ENCODE measurements at regions not wholly inside any gene's neighbourhood (a gene's known extent, or its start where the extent isn't known, plus 50 kb on each side); places are given as distances from the start of the nearest gene placed in this dataset.

DNA sequence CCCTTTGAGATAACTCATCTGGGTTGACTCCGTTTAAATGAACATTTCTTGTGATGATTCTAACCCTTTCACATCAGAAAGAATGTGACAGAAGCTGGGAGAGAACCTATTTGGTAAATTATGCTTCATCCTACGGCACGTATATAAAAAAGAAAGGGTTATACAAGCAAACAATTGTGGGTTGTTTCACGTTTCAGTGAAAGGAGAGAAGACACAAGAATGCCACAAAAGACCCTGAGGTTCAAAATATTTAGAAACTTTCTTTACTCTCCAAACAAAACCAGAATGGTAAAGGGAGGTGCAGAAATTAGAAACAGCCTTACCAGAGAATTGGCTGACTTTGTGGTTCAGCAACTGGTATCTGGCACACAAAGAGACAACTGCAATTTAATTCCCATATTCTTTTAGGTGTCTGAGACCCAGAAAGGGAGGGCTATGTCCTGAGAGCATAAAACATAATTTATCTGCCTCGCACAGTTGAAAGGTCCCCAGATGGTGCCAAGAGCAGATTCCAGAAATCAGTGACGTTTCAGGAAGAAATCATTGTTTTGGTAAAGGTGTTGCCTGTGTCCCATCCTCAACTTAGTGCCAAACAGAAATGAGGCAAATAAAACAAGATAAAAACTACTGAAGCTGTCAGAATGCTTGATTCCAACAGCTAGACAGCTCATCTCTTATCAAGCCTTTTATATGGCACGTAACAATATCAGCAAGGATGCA, 361.4 kb downstream of the EFNB2 start:
- H2BK15ac ChIP-seq (ENCODE audit: low read depth, low read length) = no peak overlapping the region
- H4K91ac ChIP-seq (ENCODE audit: insufficient read depth, low read depth, low read length) = no peak overlapping the region
- no peak overlapping the region for H3K23ac ChIP-seq (ENCODE audit: low read depth, low read length)
- H4K20me1 ChIP-seq (ENCODE audit: insufficient read depth, low read length) = no peaks in the 10 kb centered on the region
- no peak overlapping the region for H3K4me3 ChIP-seq (ENCODE audit: insufficient read depth, low read depth, low read length)
- no peak overlapping the region for H3K4me2 ChIP-seq (ENCODE audit: low read depth, low read length)
- no peak overlapping the region for H4K8ac ChIP-seq (ENCODE audit: low read depth in 2 of 2, low read length in 2 of 2)
- H3K79me1 ChIP-seq (ENCODE audit: low read depth in 1 of 2, low read length in 2 of 2) = no peaks in the 10 kb centered on the region
- intact Hi-C loops (cut with micrococcal nuclease) (no loop called here), dilution Hi-C loops (cut with HindIII; ENCODE audit: low sequenced_read_pairs, unreplicated experiment) (no loop called here), in situ Hi-C loops (cut with MboI; ENCODE audit: low sequenced_read_pairs) (no loop called here)
- no peak overlapping the region for H2BK120ac ChIP-seq (ENCODE audit: low read depth, low read length)
- BruUV-seq (replicated peaks) = no TSS peak
- no peak overlapping the region for H2AFZ ChIP-seq (replicated peaks; ENCODE audit: low read length, poor library complexity)
- WGBS, 2 experiments (ENCODE audit: extremely low coverage in 2 of 2, insufficient read length in 1 of 2) = 100% methylated on average over 1 of the region's 7 CpGs; no CpG with 5 or more reads in 1 of the 2 experiments
- peaks cover 2% of the 10 kb centered on the region; the same call in 1 of the 2 replicates for H3K27me3 ChIP-seq (ENCODE audit: control insufficient read depth, insufficient read depth, low read length)
- H2AK9ac ChIP-seq (replicated peaks; ENCODE audit: low read depth, low read length, poor library complexity) = no peak overlapping the region
- TF ChIP-seq USF2 (IDR thresholded peaks at IDR 0.05; ENCODE audit: low read depth, low read length) (no peak), RFX5 (IDR thresholded peaks at IDR 0.05; ENCODE audit: low read depth, low read length) (no peak), SMC3 (IDR thresholded peaks at IDR 0.05; ENCODE audit: low read depth, low read length) (no peak), CEBPB (IDR thresholded peaks at IDR 0.05; ENCODE audit: low read depth, low read length) (no peak), NFE2L2 (IDR thresholded peaks at IDR 0.05; ENCODE audit: low read depth, low read length) (no peak), BHLHE40 (IDR thresholded peaks at IDR 0.05; ENCODE audit: low read depth, low read length) (no peak; the same call in 1 of the 2 replicates), MAFK (IDR thresholded peaks at IDR 0.05; ENCODE audit: low read depth, low read length) (no peak), POLR2A (IDR thresholded peaks at IDR 0.05; ENCODE audit: low read depth, low read length) (no peak), RCOR1 (IDR thresholded peaks at IDR 0.05; ENCODE audit: insufficient replicate concordance, low read length) (no peak), RAD21 (IDR thresholded peaks at IDR 0.05; ENCODE audit: low read length) (no peak), CHD1 (IDR thresholded peaks at IDR 0.05; ENCODE audit: low read depth, low read length) (no peak), MAZ (IDR thresholded peaks at IDR 0.05; ENCODE audit: borderline replicate concordance, low read depth, low read length) (no peak), MXI1 (IDR thresholded peaks at IDR 0.05; ENCODE audit: borderline replicate concordance, low read depth, low read length) (no peak), FOS (IDR thresholded peaks at IDR 0.05; ENCODE audit: low read depth, low read length) (no peak)
- TF ChIP-seq, protein P1, sequence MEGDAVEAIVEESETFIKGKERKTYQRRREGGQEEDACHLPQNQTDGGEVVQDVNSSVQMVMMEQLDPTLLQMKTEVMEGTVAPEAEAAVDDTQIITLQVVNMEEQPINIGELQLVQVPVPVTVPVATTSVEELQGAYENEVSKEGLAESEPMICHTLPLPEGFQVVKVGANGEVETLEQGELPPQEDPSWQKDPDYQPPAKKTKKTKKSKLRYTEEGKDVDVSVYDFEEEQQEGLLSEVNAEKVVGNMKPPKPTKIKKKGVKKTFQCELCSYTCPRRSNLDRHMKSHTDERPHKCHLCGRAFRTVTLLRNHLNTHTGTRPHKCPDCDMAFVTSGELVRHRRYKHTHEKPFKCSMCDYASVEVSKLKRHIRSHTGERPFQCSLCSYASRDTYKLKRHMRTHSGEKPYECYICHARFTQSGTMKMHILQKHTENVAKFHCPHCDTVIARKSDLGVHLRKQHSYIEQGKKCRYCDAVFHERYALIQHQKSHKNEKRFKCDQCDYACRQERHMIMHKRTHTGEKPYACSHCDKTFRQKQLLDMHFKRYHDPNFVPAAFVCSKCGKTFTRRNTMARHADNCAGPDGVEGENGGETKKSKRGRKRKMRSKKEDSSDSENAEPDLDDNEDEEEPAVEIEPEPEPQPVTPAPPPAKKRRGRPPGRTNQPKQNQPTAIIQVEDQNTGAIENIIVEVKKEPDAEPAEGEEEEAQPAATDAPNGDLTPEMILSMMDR (conservative IDR thresholded peaks at IDR 0.05; ENCODE audit: low read depth, low read length) = no peak
- no peak overlapping the region for H3K18ac ChIP-seq (ENCODE audit: low read depth, low read length)
- H3K4me1 ChIP-seq (ENCODE audit: control insufficient read depth, insufficient read depth, low read length) = peaks cover 7% of the 10 kb centered on the region
- no peak overlapping the region for H2BK20ac ChIP-seq (ENCODE audit: low read depth, low read length)
- no peaks in the 10 kb centered on the region for H3K36me3 ChIP-seq (ENCODE audit: control insufficient read depth, insufficient read depth, low read length)
- ATAC-seq (ENCODE audit: low read depth) (no peak; the same call in 1 of the 2 replicates), DNase-seq (no peak)
- no peaks in the 10 kb centered on the region for H3K9me3 ChIP-seq (ENCODE audit: control insufficient read depth, insufficient read depth, low read length)
- no peak overlapping the region for H3K9ac ChIP-seq (ENCODE audit: low read depth, low read length)
- H4K5ac ChIP-seq (ENCODE audit: low read depth, low read length) = no peak overlapping the region
- H3K4ac ChIP-seq (ENCODE audit: low read depth, low read length) = no peak overlapping the region; the same call in 1 of the 2 replicates
- H3K9me1 ChIP-seq (ENCODE audit: insufficient read depth, low read length) = peaks cover 4% of the 10 kb centered on the region; the same call in 1 of the 2 replicates
- H3K14ac ChIP-seq (replicated peaks; ENCODE audit: low read depth, low read length) = no peak overlapping the region
- H2BK5ac ChIP-seq (ENCODE audit: low read depth, low read length, poor library complexity, severe bottlenecking) = no peak overlapping the region
- H3K27ac ChIP-seq (ENCODE audit: insufficient read depth, low read length) = no peak overlapping the region
- POLR2A ChIA-PET (ENCODE audit: unreplicated experiment) = interaction anchor here (0.6 kb wide), 1 partner anchor 392 kb away, joined by 3 read pairs; no protein-coding TSS in a partner anchor
- no peak overlapping the region for H3K56ac ChIP-seq (ENCODE audit: extremely low read depth, insufficient read depth, low read length)
- CTCF ChIA-PET = interaction anchor here (0.6 kb wide), 1 partner anchor 12 kb away, joined by 3 read pairs; no protein-coding TSS in a partner anchor
- H2AK5ac ChIP-seq (ENCODE audit: low read depth, low read length) = no peak overlapping the region; the same call in 1 of the 2 replicates

All from IMR-90 (cell line).